ENCODE measurements at regions not wholly inside any gene's neighbourhood (a gene's known extent, or its start where the extent isn't known, plus 50 kb on each side); places are given as distances from the start of the nearest gene placed in this dataset.

- no peak for TF ChIP-seq CTCF (conservative IDR thresholded peaks at IDR 0.05; ENCODE audit: low read length)
- TF ChIP-seq EZH2phosphoT487 (IDR thresholded peaks at IDR 0.05; ENCODE audit: borderline replicate concordance): no peak
These were observed 850.0 kb downstream of the LTN1 start for GRCh38 chr21:28142697-28143096.

Data from Loucy (cell line).